ENCODE measurements at regions not wholly inside any gene's neighbourhood (a gene's known extent, or its start where the extent isn't known, plus 50 kb on each side); places are given as distances from the start of the nearest gene placed in this dataset.

GRCh38 chr11:127994736-127995135 is 592.6 kb downstream of the ETS1 start:
- no peaks in the 10 kb centered on the region for H3K4me1 ChIP-seq (ENCODE audit: insufficient read depth, insufficient read length)
- H3K4me3 ChIP-seq (ENCODE audit: insufficient read length, low read depth): no peak overlapping the region
- TF ChIP-seq SUZ12 (IDR thresholded peaks at IDR 0.05; ENCODE audit: extremely low read depth, insufficient read depth, insufficient read length) (no peak), YY1 (IDR thresholded peaks at IDR 0.05; ENCODE audit: insufficient read depth, insufficient read length) (no peak), ZNF274 (IDR thresholded peaks at IDR 0.05; ENCODE audit: low read depth, low read length) (no peak)
- no peaks in the 10 kb centered on the region for H3K27me3 ChIP-seq (ENCODE audit: insufficient read depth, insufficient read length)
- no peak for DNase-seq (ENCODE audit: low read depth, low spot score)
- H3K36me3 ChIP-seq (ENCODE audit: insufficient read depth, insufficient read length, low read length): no peaks in the 10 kb centered on the region
- no peaks in the 10 kb centered on the region for H3K9me3 ChIP-seq (ENCODE audit: insufficient read depth, low read length)
- no peak overlapping the region for H3K9ac ChIP-seq (ENCODE audit: insufficient read length, low read depth)

GRCh38 chr11:127993788-127994187 is 593.6 kb downstream of the ETS1 start:
- TF ChIP-seq SUZ12 (IDR thresholded peaks at IDR 0.05; ENCODE audit: extremely low read depth, insufficient read depth, insufficient read length) (no peak), YY1 (IDR thresholded peaks at IDR 0.05; ENCODE audit: insufficient read depth, insufficient read length) (no peak), ZNF274 (IDR thresholded peaks at IDR 0.05; ENCODE audit: low read depth, low read length) (no peak)
- Histone ChIP-seq H3K4me1 (ENCODE audit: insufficient read depth, insufficient read length) (no peaks in the 10 kb centered on the region), H3K27me3 (ENCODE audit: insufficient read depth, insufficient read length) (no peaks in the 10 kb centered on the region), H3K9ac (ENCODE audit: insufficient read length, low read depth) (no peak overlapping the region), H3K36me3 (ENCODE audit: insufficient read depth, insufficient read length, low read length) (no peaks in the 10 kb centered on the region), H3K9me3 (ENCODE audit: insufficient read depth, low read length) (no peaks in the 10 kb centered on the region), H3K4me3 (ENCODE audit: insufficient read length, low read depth) (no peak overlapping the region)
- no peak for DNase-seq (ENCODE audit: low read depth, low spot score)

GRCh38 chr11:127993281-127993680 is 594.1 kb downstream of the ETS1 start:
- H3K4me1 ChIP-seq (ENCODE audit: insufficient read depth, insufficient read length): no peaks in the 10 kb centered on the region
- no peaks in the 10 kb centered on the region for H3K27me3 ChIP-seq (ENCODE audit: insufficient read depth, insufficient read length)
- TF ChIP-seq YY1 (IDR thresholded peaks at IDR 0.05; ENCODE audit: insufficient read depth, insufficient read length): no peak
- TF ChIP-seq ZNF274 (IDR thresholded peaks at IDR 0.05; ENCODE audit: low read depth, low read length): no peak
- TF ChIP-seq SUZ12 (IDR thresholded peaks at IDR 0.05; ENCODE audit: extremely low read depth, insufficient read depth, insufficient read length): no peak
- no peaks in the 10 kb centered on the region for H3K9me3 ChIP-seq (ENCODE audit: insufficient read depth, low read length)
- H3K4me3 ChIP-seq (ENCODE audit: insufficient read length, low read depth): no peak overlapping the region
- no peak overlapping the region for H3K9ac ChIP-seq (ENCODE audit: insufficient read length, low read depth)
- no peaks in the 10 kb centered on the region for H3K36me3 ChIP-seq (ENCODE audit: insufficient read depth, insufficient read length, low read length)
- DNase-seq (ENCODE audit: low read depth, low spot score): no peak

GRCh38 chr11:127986073-127986472 is 601.3 kb downstream of the ETS1 start:
- Histone ChIP-seq H3K9ac (ENCODE audit: insufficient read length, low read depth) (no peak overlapping the region), H3K9me3 (ENCODE audit: insufficient read depth, low read length) (peaks cover 9% of the 10 kb centered on the region; the same call in 1 of the 2 replicates), H3K27me3 (ENCODE audit: insufficient read depth, insufficient read length) (no peaks in the 10 kb centered on the region), H3K36me3 (ENCODE audit: insufficient read depth, insufficient read length, low read length) (no peaks in the 10 kb centered on the region), H3K4me3 (ENCODE audit: insufficient read length, low read depth) (no peak overlapping the region), H3K4me1 (ENCODE audit: insufficient read depth, insufficient read length) (no peaks in the 10 kb centered on the region)
- DNase-seq (ENCODE audit: low read depth, low spot score): no peak
- TF ChIP-seq SUZ12 (IDR thresholded peaks at IDR 0.05; ENCODE audit: extremely low read depth, insufficient read depth, insufficient read length) (no peak), ZNF274 (IDR thresholded peaks at IDR 0.05; ENCODE audit: low read depth, low read length) (no peak), YY1 (IDR thresholded peaks at IDR 0.05; ENCODE audit: insufficient read depth, insufficient read length) (no peak)

- Histone ChIP-seq H3K9me3 (ENCODE audit: insufficient read depth, low read length) (no peaks in the 10 kb centered on the region), H3K27me3 (ENCODE audit: insufficient read depth, insufficient read length) (no peaks in the 10 kb centered on the region), H3K4me1 (ENCODE audit: insufficient read depth, insufficient read length) (no peaks in the 10 kb centered on the region), H3K36me3 (ENCODE audit: insufficient read depth, insufficient read length, low read length) (no peaks in the 10 kb centered on the region), H3K4me3 (ENCODE audit: insufficient read length, low read depth) (no peak overlapping the region), H3K9ac (ENCODE audit: insufficient read length, low read depth) (no peak overlapping the region)
- no peak for TF ChIP-seq YY1 (IDR thresholded peaks at IDR 0.05; ENCODE audit: insufficient read depth, insufficient read length)
- DNase-seq (ENCODE audit: low read depth, low spot score): no peak
Measured at GRCh38 chr11:127972816-127973215, 614.5 kb downstream of the ETS1 start.

- Histone ChIP-seq H3K9ac (ENCODE audit: insufficient read length, low read depth) (no peak overlapping the region), H3K4me3 (ENCODE audit: insufficient read length, low read depth) (no peak overlapping the region), H3K4me1 (ENCODE audit: insufficient read depth, insufficient read length) (no peaks in the 10 kb centered on the region), H3K9me3 (ENCODE audit: insufficient read depth, low read length) (no peaks in the 10 kb centered on the region), H3K27me3 (ENCODE audit: insufficient read depth, insufficient read length) (no peaks in the 10 kb centered on the region), H3K36me3 (ENCODE audit: insufficient read depth, insufficient read length, low read length) (no peaks in the 10 kb centered on the region)
- no peak for DNase-seq (ENCODE audit: low read depth, low spot score)
- no peak for TF ChIP-seq YY1 (IDR thresholded peaks at IDR 0.05; ENCODE audit: insufficient read depth, insufficient read length)
- TF ChIP-seq SUZ12 (IDR thresholded peaks at IDR 0.05; ENCODE audit: extremely low read depth, insufficient read depth, insufficient read length): no peak
- TF ChIP-seq ZNF274 (IDR thresholded peaks at IDR 0.05; ENCODE audit: low read depth, low read length): no peak
Measured at GRCh38 chr11:127971448-127971847, 615.9 kb downstream of the ETS1 start.

GRCh38 chr11:127966821-127967220 is 620.5 kb downstream of the ETS1 start:
- TF ChIP-seq YY1 (IDR thresholded peaks at IDR 0.05; ENCODE audit: insufficient read depth, insufficient read length) (no peak), SUZ12 (IDR thresholded peaks at IDR 0.05; ENCODE audit: extremely low read depth, insufficient read depth, insufficient read length) (no peak), ZNF274 (IDR thresholded peaks at IDR 0.05; ENCODE audit: low read depth, low read length) (no peak)
- Histone ChIP-seq H3K36me3 (ENCODE audit: insufficient read depth, insufficient read length, low read length) (no peaks in the 10 kb centered on the region), H3K9me3 (ENCODE audit: insufficient read depth, low read length) (no peaks in the 10 kb centered on the region), H3K9ac (ENCODE audit: insufficient read length, low read depth) (no peak overlapping the region), H3K4me3 (ENCODE audit: insufficient read length, low read depth) (no peak overlapping the region), H3K4me1 (ENCODE audit: insufficient read depth, insufficient read length) (no peaks in the 10 kb centered on the region), H3K27me3 (ENCODE audit: insufficient read depth, insufficient read length) (no peaks in the 10 kb centered on the region)
- no peak for DNase-seq (ENCODE audit: low read depth, low spot score)
